ENCODE measurements at regions not wholly inside any gene's neighbourhood (a gene's known extent, or its start where the extent isn't known, plus 50 kb on each side); places are given as distances from the start of the nearest gene placed in this dataset.

GRCh38 chr1:163628034-163628773, 306.4 kb downstream of the NUF2 start:
- no peak for TF ChIP-seq CTCF (IDR thresholded peaks at IDR 0.05)
- TF ChIP-seq POLR2A (IDR thresholded peaks at IDR 0.05), result no peak
